Stimulated activated CD4-positive, alpha-beta T cell treated with anti-CD3 and anti-CD28 coated beads, Interleukin-15, amount 100 ng/mL, for 24 hours (primary cell): ENCODE measurements at regions not wholly inside any gene's neighbourhood (a gene's known extent, or its start where the extent isn't known, plus 50 kb on each side); places are given as distances from the start of the nearest gene placed in this dataset.

ENCODE experiments used
- DNase-seq: peaks from one replicate; pipeline ENCODE4 v3.0.0-alpha.2; 2020

- no peak for DNase-seq
These were observed 88.8 kb upstream of the ZBTB40 start for GRCh38 chr1:22362626-22363402.

DNA sequence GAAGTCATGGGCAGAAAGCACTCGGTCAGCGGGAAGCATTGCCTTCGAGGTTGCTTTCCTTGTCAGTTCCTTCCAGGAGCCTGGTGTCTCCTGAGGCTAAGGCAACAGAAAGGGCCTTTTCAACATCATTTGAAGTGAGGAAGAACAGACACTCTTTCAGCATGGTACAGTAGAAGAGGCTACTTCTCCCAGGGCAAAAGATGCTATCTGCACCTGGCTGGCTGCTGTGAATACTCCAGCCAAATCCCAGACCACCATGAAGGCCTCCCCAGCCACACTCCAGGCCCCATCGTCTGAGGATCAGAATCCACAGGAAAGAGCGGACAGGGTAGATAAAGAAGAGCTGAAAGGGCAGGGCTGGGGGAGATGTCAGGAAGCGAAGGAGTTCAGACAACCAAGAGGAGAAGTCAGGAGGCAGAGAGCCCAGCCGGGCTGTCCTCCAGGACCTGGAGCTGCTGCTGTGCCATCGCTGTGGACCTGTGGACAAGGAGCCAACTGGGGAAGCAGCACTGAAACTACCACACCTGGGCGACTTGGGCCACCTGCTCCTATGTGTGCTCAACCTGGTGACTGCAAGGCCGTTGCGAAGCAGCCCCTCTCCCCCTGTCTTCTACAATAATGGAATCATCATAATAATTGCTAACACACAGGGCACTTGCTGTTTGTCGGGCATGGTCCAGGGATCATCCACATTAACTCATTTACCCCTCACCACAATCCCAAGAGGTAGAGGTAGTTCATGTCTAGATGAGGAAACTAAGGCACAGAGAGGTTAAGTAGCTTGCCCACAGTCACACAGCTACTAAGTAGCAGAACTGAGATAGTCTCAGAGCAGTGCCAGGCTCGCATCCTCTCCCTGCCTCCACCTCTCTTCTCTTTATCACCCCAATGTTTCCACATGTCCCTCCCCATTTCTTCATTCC lies 88.0 kb upstream of the ZBTB40 start:
- no peak for DNase-seq

GRCh38 chr1:22364326-22364650 lies 87.4 kb upstream of the ZBTB40 start:
- no peak for DNase-seq

- DNase-seq = no peak
These were observed 86.9 kb upstream of the ZBTB40 start for GRCh38 chr1:22364764-22365163.

DNA sequence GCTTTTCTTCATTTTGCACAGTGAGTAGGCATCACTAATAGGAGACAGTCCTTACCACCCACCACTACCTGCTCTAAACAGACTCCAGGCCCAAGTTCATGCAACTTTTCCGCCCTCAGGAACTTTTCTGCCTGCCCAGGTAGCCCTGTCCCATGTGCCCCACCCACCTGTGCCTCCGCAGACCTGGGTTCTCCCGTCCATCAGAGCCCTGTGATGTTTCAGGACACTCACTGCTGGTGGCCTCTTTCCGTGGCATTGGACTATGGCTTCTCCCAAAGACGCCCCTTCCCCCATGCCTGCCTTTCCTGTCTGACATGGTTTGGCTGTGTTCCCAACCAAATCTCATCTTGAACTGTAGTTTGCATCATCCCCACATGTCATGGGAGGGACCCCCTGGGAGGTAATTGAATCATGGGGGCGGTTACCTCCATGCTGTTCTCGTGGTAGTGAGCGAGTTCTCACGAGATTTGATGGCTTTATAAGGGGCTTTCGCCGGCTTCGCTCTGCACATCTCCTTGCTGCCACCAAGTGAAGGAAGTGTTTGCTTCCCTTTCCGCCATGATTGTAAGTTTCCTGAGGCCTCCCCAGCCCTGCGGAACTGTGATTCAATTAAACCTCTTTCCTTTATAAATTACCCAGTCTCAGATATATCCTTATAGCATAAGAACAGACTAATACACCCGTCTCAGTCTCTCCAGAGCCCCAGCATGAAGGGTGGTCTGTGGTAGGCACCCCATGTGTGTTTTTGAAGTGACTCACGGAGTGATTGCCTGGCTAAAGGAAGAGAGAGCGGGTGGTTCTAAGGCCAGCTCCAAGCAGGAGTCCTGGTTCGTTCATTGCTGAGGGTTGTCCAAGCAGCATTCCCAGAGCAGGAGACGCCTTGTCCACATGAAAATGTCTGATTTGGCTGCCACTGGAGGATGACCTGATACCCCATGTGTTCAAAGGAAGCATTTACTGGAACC lies 86.0 kb upstream of the ZBTB40 start:
- no peak for DNase-seq

GRCh38 chr1:22366346-22366745 lies 85.3 kb upstream of the ZBTB40 start:
- no peak for DNase-seq

- DNase-seq = no peak
These were observed 83.5 kb upstream of the ZBTB40 start for GRCh38 chr1:22368125-22368524.

DNA sequence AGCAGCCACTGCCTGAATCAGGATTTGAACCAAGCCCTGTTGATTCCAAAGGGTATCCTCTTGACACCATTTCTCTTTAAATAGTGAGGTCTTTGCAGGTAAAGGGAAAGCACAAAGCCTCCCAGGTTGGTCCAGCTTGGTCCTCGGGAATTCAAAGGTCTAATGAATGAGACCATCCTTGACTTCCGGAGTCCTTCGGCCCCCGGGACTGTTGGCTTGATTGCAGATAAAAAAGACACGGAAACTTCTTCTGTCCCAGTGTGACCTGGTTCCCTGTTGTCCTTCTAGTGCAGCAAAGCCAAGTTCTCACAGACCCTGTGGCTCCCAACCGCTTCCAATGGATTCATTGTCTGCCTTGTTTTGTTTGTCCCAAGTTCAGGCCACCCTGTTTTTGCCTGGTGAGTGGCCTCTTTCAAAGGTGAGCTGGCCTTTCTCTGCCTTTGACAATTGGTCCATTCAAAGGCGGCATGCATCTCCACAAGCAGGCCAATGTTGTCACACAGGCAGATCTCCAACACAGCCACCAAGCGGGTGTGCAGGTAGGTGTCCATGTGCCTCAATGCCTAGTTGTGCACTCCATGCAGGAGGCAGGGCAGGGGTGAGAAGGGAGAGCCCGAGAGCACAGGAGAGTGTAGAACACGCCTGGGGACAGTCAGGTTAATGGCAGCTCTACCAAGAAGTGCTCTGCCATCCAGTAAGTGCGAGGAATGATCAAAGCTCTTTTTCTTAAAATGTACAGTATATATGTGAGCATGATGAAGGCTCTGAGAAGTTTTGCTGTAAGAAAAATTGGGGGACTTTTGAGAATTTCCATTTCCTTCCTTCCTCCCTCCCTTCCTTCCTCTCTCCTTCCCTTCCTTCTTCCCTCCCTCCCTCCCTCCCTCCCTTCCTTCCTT lies 82.1 kb upstream of the ZBTB40 start:
- no peak for DNase-seq

DNA sequence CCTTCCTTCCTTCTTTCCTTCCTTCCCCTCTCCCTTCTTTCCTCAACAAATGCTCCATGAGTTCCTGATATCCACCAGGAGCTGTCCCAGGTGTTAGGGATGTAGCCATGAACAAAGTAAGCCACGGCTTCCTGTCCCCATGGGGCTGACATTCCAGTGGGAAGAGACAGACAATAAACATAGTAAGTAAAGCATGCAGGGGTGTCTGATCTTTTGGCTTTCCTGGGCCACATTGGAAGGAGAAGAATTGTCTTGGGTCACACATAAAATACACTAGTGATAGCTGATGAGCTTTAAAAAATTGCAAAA lies 81.5 kb upstream of the ZBTB40 start:
- DNase-seq = no peak

- no peak for DNase-seq
These were observed 80.2 kb upstream of the ZBTB40 start for GRCh38 chr1:22371408-22371807.

DNA sequence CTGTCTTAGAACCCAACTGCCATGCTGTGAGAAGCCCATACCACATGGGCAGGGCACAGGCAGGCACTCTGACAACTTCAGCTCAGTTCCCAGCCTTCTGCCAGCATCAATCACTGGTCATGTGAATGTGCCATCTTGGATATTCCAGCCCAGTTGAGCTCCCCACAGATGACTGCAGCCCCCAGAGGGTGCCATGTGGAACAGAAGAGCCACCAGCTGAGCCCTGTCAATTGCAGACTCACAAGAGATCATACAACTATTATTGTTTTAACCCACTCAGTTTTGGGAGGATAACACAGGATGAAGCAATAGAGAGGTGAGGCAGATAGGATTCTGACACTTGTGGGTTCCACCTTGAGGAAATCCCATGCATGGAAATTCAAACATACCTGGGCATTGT lies 78.4 kb upstream of the ZBTB40 start:
- DNase-seq = no peak

- DNase-seq = no peak
These were observed 77.7 kb upstream of the ZBTB40 start for GRCh38 chr1:22374001-22374400.

GRCh38 chr1:22375601-22376000 lies 76.0 kb upstream of the ZBTB40 start:
- no peak for DNase-seq

GRCh38 chr1:22376001-22376400 lies 75.7 kb upstream of the ZBTB40 start:
- DNase-seq = no peak

GRCh38 chr1:22376546-22376945 lies 75.1 kb upstream of the ZBTB40 start:
- no peak for DNase-seq

GRCh38 chr1:22376976-22377375 lies 74.7 kb upstream of the ZBTB40 start:
- no peak for DNase-seq

DNA sequence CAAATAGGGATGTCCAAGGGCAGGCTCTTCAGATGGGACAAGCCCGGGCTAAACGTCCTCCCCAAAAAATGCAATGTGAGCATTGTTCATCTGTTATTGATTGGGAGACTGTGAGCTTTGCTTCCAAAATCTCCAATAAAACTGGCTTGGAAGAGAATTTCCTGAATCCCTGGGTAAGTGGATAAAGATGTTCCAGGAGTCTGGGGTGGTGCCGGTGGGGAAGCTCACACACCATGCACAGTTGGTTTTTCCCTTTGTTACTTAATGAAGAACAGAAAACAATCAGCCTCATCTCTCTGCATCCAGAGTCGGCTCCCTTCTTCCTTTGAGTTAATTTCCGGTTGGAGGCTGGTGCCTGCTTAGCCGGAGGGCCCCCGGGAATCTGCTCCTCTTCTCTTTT lies 72.1 kb upstream of the ZBTB40 start:
- DNase-seq = no peak

DNA sequence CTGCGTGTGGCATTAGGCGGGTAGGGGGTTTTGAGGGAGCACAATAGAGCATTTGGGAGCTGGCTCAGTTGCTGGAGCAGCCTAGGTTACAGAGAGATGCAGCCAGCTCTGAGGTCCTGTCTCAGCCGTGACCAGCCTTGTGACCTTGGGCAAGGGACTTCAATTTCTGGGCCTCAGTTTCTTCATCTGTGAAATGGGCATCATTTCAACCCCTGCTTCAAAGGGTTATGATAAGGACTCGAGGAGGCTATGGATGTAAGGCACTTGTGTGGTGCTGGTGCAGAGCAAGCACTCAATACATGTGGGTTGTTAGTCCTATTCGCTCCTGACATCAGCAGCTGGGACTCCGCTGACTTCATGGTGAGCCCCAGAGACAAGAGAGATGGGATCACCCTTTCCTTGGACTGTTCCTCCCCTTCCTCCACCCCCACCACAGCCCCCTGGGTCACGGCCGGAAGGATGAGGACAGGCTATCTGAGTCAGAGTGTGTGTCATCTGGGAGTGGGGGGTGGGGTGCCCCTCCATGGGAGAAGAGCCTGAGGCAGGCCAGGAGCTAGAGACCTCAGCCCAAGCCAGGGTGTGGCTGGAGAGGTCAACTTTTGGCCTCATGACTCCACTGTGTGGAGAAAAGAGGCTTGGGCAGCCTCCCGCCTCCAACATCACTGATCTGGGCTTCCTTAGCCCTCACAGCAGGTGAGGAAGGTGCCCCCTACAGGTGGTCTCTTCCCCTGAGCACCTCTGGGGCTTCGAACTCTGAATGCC lies 71.4 kb upstream of the ZBTB40 start:
- no peak for DNase-seq

DNA sequence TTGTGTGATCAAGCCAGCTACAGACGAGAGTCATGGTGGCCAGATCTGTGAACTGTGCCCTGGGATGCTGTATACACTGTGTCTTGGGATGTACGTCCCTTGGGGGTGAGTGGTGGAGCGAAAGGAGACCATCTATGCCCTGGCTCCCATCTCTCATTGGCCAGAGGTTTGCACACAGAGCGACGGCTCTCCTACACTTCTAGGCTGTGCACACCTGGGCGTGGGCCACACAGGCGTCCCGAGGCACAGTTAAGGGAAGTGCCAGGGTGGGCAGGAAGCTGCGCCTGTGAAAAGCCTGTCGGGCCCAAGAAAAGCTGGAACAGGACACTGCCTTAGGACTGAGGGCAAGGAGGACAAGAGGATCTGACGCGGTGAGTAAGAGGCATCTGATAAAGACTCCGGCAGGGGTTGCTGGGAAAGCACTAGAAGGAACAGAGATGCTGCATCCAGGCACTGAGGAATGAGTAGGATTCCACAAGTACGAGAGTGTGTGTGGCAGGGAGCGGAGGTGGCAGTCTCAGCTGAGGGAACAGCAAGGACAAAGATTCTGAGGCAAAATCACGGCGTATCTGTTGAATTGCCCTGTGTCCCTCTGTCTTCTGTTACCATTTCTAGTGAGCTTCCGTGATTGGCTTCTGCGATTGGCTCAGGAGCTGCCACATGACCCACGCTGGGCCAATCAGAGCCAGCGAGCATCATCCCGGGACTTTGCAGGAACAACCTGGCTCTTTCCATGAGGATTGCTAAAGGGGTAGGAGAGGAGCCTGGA lies 67.9 kb upstream of the ZBTB40 start:
- no peak for DNase-seq

- DNase-seq = no peak
These were observed 66.1 kb upstream of the ZBTB40 start for GRCh38 chr1:22385537-22385936.

DNA sequence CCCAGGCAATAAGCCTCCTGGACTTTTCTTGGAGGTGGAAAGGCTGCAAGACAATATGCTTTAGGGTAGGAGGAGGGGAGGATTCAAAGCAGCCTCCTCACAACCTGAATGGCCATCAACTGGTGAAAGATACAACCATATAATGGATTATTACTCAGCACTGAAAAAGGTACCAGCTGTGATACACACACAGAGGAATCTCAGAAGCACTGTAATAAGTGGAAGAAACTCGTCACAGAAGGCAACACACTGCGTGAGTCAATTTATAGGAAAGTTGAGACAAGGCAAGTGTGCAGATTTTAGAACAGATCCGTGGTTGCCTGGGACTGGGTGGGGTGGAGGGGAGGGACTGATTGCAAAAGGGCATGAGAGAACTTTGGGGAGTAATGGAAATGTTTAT lies 64.9 kb upstream of the ZBTB40 start:
- no peak for DNase-seq
